ENCODE measurements at regions not wholly inside any gene's neighbourhood (a gene's known extent, or its start where the extent isn't known, plus 50 kb on each side); places are given as distances from the start of the nearest gene placed in this dataset.
A peak's percentile ranks its signal among the peaks of the same experiment; 100 is the strongest.
"Not testable (repeated sequence)": the region's sequence is repeated elsewhere in the genome, so short reads cannot be mapped to it uniquely, and the experiment has no call there.

GRCh38 chr3:18562364-18563154, 137.4 kb upstream of the SATB1 start:
- TF ChIP-seq CTCF (conservative IDR thresholded peaks at IDR 0.05) = no peak
- H3K27ac ChIP-seq = no peak overlapping the region

- 0 out of 2 replicates have a peak overlapping the region, but pooled peaks have one; percentile 12 for H3K27ac ChIP-seq
- TF ChIP-seq CTCF (conservative IDR thresholded peaks at IDR 0.05) = peak; percentile 90
Measured at GRCh38 chr3:18559331-18559842, 134.2 kb upstream of the SATB1 start.

GRCh38 chr3:18558507-18558906, 133.4 kb upstream of the SATB1 start:
- H3K27ac ChIP-seq = no peak overlapping the region
- no peak for TF ChIP-seq CTCF (conservative IDR thresholded peaks at IDR 0.05)

GRCh38 chr3:18557216-18557615, 132.1 kb upstream of the SATB1 start:
- no peak for TF ChIP-seq CTCF (conservative IDR thresholded peaks at IDR 0.05)
- H3K27ac ChIP-seq = no peak overlapping the region

- no peak overlapping the region for H3K27ac ChIP-seq
- TF ChIP-seq CTCF (conservative IDR thresholded peaks at IDR 0.05) = no peak
Measured at GRCh38 chr3:18556503-18557135, 131.5 kb upstream of the SATB1 start.

- TF ChIP-seq CTCF (conservative IDR thresholded peaks at IDR 0.05) = no peak
- no peak overlapping the region for H3K27ac ChIP-seq
Measured at GRCh38 chr3:18556001-18556408, 130.9 kb upstream of the SATB1 start.

- not testable (repeated sequence) for H3K27ac ChIP-seq
Measured at GRCh38 chr3:18552579-18553105, 127.5 kb upstream of the SATB1 start.

Data from VCaP (cell line).